ENCODE measurements at regions not wholly inside any gene's neighbourhood (a gene's known extent, or its start where the extent isn't known, plus 50 kb on each side); places are given as distances from the start of the nearest gene placed in this dataset.

DNA sequence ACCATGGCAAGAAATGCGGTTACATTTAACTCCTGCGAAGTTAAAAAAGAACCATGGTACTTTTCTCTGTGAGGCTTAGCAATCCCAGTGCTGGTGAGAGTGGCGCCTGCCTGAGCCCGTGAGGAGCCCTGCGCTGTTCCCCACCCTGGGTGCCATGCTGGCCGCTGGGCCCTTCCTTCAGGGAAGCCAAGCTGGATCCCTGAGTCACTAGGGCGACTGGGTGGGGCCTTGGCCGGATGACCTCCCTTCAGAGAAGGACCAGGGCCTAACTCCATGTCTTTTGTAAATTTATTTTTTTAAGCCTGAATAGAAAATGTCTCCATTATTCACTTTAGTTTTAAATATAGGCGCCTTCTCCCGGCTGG lies 209.1 kb downstream of the ERMARD start:
- TF ChIP-seq CTCF (IDR thresholded peaks at IDR 0.05) (no peak), POLR2AphosphoS5 (IDR thresholded peaks at IDR 0.05) (no peak)
